ENCODE measurements at regions not wholly inside any gene's neighbourhood (a gene's known extent, or its start where the extent isn't known, plus 50 kb on each side); places are given as distances from the start of the nearest gene placed in this dataset.
A peak's percentile ranks its signal among the peaks of the same experiment; 100 is the strongest.
"Not testable (repeated sequence)": the region's sequence is repeated elsewhere in the genome, so short reads cannot be mapped to it uniquely, and the experiment has no call there.

DNA sequence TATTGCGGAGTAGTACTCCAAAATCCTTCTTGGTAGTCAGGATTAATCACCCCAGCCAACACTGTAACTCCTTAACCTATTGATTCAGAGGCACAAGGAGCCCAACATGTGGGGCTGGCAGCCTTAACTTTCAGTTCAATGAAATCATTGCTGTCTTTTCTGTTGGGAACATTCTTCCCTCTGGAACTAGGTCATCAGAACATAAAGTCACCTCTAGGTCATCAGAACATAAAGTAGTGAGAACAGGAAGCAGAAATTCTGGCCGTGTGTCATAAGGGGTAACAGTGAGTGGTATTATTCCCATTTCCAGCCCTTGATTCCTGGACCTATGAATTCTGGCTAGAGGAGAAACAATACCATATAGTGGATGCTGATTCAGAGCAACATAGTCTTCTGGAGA lies 71.5 kb upstream of the TNIK start:
- FAIRE-seq (no peak), DNase-seq (no peak)
- H3K27me3 ChIP-seq (ENCODE audit: control insufficient read depth in 3 of 3, insufficient read depth in 3 of 3, low read length in 3 of 3): no peaks in the 10 kb centered on the region
- no peak overlapping the region for H3K27ac ChIP-seq (ENCODE audit: low read depth in 1 of 3, low read length in 2 of 3)
- H3K4me3 ChIP-seq (ENCODE audit: low read depth in 1 of 3, low read length in 3 of 3): no peak overlapping the region
- whole genome bisulfite sequencing, 3 donors: 78 to 85% (median 84%) methylated on average over 2 of the region's 2 CpGs
- no peaks in the 10 kb centered on the region for H3K9me3 ChIP-seq (ENCODE audit: control insufficient read depth in 2 of 2, insufficient read depth in 1 of 2, low read depth in 1 of 2, low read length in 1 of 2)
- H3K36me3 ChIP-seq (ENCODE audit: control insufficient read depth in 3 of 3, insufficient read depth in 2 of 3, low read depth in 1 of 3, low read length in 3 of 3): no peaks in the 10 kb centered on the region
- no peaks in the 10 kb centered on the region for H3K4me1 ChIP-seq (ENCODE audit: control insufficient read depth in 3 of 3, insufficient read depth in 2 of 3, low read depth in 1 of 3, low read length in 2 of 3)

DNA sequence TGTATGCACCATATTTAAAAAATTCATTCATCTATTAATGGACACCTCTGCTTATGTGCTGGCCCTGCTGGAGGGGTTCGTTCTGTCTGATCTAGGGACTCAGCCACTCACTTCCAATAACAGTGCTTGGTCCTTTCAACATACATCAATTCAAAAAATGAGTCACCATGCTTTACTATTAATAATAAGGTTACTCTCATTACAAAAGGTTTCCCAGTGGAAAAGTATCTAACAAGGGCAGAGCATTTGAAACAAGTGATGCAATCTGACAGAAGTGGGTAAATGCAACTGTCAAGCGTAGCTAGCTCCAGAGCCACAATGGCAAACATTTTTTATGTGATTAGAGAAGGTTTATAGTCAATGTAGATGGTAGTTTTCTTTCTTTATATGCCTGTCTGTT lies 67.9 kb upstream of the TNIK start:
- WGBS, 3 donors: 94 to 98% (median 96%) methylated on average over 2 of the region's 2 CpGs
- H3K27ac ChIP-seq (ENCODE audit: low read depth in 1 of 3, low read length in 2 of 3): no peak overlapping the region
- H3K4me1 ChIP-seq (ENCODE audit: control insufficient read depth in 3 of 3, insufficient read depth in 2 of 3, low read depth in 1 of 3, low read length in 2 of 3): peaks cover 0 to 8% (median 0%) of the 10 kb centered on the region in 3 donors
- no peaks in the 10 kb centered on the region for H3K36me3 ChIP-seq (ENCODE audit: control insufficient read depth in 3 of 3, insufficient read depth in 2 of 3, low read depth in 1 of 3, low read length in 3 of 3)
- H3K9me3 ChIP-seq (ENCODE audit: control insufficient read depth in 2 of 2, insufficient read depth in 1 of 2, low read depth in 1 of 2, low read length in 1 of 2): no peaks in the 10 kb centered on the region
- no peak overlapping the region for H3K4me3 ChIP-seq (ENCODE audit: low read depth in 1 of 3, low read length in 3 of 3)
- no peaks in the 10 kb centered on the region for H3K27me3 ChIP-seq (ENCODE audit: control insufficient read depth in 3 of 3, insufficient read depth in 3 of 3, low read length in 3 of 3)
- FAIRE-seq: no peak
- no peak for DNase-seq

DNA sequence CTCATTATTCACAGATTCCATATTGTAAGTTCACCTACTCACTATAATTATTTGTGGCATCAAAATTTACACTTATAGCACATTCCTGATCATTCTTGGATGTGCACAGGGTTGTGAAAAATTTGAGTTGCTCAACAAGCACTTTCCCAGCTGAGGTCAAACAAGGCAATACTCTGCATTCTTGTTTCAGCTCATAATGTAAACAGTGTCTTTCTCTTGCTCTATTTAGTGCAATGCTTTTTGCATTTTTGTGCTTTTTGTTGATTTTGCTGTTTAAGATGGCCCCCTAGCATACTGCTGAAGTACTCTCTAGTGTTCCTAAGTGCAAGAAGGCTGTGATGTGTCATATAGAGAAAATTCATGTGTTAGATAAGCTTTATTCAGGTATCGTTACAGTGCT lies 66.7 kb upstream of the TNIK start:
- no peak overlapping the region for H3K27ac ChIP-seq (ENCODE audit: low read depth in 1 of 3, low read length in 2 of 3)
- no peak overlapping the region for H3K4me3 ChIP-seq (ENCODE audit: low read depth in 1 of 3, low read length in 3 of 3)
- H3K4me1 ChIP-seq (ENCODE audit: control insufficient read depth in 3 of 3, insufficient read depth in 2 of 3, low read depth in 1 of 3, low read length in 2 of 3): peaks cover 0 to 8% (median 0%) of the 10 kb centered on the region in 3 donors
- FAIRE-seq (no peak), DNase-seq (no peak)
- no peaks in the 10 kb centered on the region for H3K27me3 ChIP-seq (ENCODE audit: control insufficient read depth in 3 of 3, insufficient read depth in 3 of 3, low read length in 3 of 3)
- 58 to 69% (median 59%) methylated on average over 1 of the region's 1 CpG for WGBS, 3 donors
- no peaks in the 10 kb centered on the region for H3K9me3 ChIP-seq (ENCODE audit: control insufficient read depth in 2 of 2, insufficient read depth in 1 of 2, low read depth in 1 of 2, low read length in 1 of 2)
- H3K36me3 ChIP-seq (ENCODE audit: control insufficient read depth in 3 of 3, insufficient read depth in 2 of 3, low read depth in 1 of 3, low read length in 3 of 3): no peaks in the 10 kb centered on the region

DNA sequence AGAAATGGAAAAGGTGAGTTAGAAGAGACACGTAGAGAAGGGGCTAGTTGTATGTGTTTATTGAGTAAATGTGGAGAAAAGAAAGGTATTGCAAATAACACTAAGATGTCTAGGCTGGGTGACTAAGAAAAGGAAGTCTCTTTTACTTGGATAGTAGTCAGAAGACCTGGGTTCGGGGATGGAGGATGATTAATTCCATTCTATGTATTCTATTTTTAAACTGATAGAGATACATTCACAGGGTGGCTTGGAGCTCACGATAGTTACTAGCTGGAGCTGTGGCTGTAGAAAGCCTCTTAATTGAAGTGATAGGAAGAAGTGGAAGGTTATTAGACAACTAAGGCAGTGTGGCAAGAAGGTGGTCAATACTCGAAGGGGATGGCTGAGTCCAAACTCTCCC lies 65.9 kb upstream of the TNIK start:
- Histone ChIP-seq H3K36me3 (ENCODE audit: control insufficient read depth in 3 of 3, insufficient read depth in 2 of 3, low read depth in 1 of 3, low read length in 3 of 3) (no peaks in the 10 kb centered on the region), H3K4me1 (ENCODE audit: control insufficient read depth in 3 of 3, insufficient read depth in 2 of 3, low read depth in 1 of 3, low read length in 2 of 3) (peaks cover 0 to 8% (median 0%) of the 10 kb centered on the region in 3 donors), H3K27ac (ENCODE audit: low read depth in 1 of 3, low read length in 2 of 3) (no peak overlapping the region), H3K27me3 (ENCODE audit: control insufficient read depth in 3 of 3, insufficient read depth in 3 of 3, low read length in 3 of 3) (no peaks in the 10 kb centered on the region), H3K9me3 (ENCODE audit: control insufficient read depth in 2 of 2, insufficient read depth in 1 of 2, low read depth in 1 of 2, low read length in 1 of 2) (no peaks in the 10 kb centered on the region), H3K4me3 (ENCODE audit: low read depth in 1 of 3, low read length in 3 of 3) (no peak overlapping the region)
- 83 to 93% (median 90%) methylated on average over 4 of the region's 4 CpGs for WGBS, 3 donors
- DNase-seq (no peak), FAIRE-seq (no peak)

DNA sequence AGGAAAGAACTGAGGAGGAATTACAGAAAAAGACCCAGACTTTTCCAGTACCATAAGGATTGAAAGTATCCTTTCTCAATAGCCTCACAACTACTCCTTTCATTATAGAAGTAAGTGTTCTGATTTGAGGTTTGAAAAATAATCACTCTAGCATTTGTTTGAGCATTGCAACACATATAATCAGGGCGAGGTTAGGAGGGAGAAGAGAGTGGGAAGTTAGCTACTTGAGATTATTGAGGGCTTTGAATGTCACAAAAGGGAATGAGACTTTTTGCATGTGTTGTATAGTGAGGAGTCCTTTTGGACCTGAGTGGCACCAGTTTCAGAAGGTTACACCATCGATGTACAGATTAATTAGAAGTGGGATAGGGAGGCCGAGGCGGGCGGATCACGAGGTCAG lies 65.2 kb upstream of the TNIK start:
- Histone ChIP-seq H3K4me1 (ENCODE audit: control insufficient read depth in 3 of 3, insufficient read depth in 2 of 3, low read depth in 1 of 3, low read length in 2 of 3) (peaks cover 0 to 8% (median 0%) of the 10 kb centered on the region in 3 donors), H3K4me3 (ENCODE audit: low read depth in 1 of 3, low read length in 3 of 3) (no peak overlapping the region), H3K9me3 (ENCODE audit: control insufficient read depth in 2 of 2, insufficient read depth in 1 of 2, low read depth in 1 of 2, low read length in 1 of 2) (no peaks in the 10 kb centered on the region), H3K27me3 (ENCODE audit: control insufficient read depth in 3 of 3, insufficient read depth in 3 of 3, low read length in 3 of 3) (no peaks in the 10 kb centered on the region), H3K27ac (ENCODE audit: low read depth in 1 of 3, low read length in 2 of 3) (no peak overlapping the region), H3K36me3 (ENCODE audit: control insufficient read depth in 3 of 3, insufficient read depth in 2 of 3, low read depth in 1 of 3, low read length in 3 of 3) (no peaks in the 10 kb centered on the region)
- 90 to 95% (median 94%) methylated on average over 6 of the region's 6 CpGs for WGBS, 3 donors
- DNase-seq: no peak
- FAIRE-seq: no peak

DNA sequence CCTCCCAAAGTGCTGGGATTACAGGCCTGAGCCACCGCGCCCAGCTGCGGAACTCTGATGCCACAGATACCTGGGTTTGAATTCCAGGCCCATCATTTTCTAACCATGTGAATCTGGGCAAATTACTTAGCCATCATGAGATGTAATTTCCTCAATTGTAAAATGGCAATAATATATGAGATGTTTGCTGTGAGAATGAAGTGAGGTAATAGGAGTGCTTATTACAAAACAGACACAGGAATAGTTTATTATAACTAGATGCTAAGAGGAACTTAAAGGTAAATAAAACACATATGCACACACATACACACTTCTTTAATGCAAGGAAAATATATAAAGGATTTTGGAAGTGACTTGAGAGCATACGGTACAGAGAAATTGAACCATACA lies 64.7 kb upstream of the TNIK start:
- H3K4me1 ChIP-seq (ENCODE audit: control insufficient read depth in 3 of 3, insufficient read depth in 2 of 3, low read depth in 1 of 3, low read length in 2 of 3): peaks cover 0 to 8% (median 0%) of the 10 kb centered on the region in 3 donors
- H3K36me3 ChIP-seq (ENCODE audit: control insufficient read depth in 3 of 3, insufficient read depth in 2 of 3, low read depth in 1 of 3, low read length in 3 of 3): no peaks in the 10 kb centered on the region
- no peak overlapping the region for H3K4me3 ChIP-seq (ENCODE audit: low read depth in 1 of 3, low read length in 3 of 3)
- no peak for DNase-seq
- no peak for FAIRE-seq
- H3K9me3 ChIP-seq (ENCODE audit: control insufficient read depth in 2 of 2, insufficient read depth in 1 of 2, low read depth in 1 of 2, low read length in 1 of 2): no peaks in the 10 kb centered on the region
- no peaks in the 10 kb centered on the region for H3K27me3 ChIP-seq (ENCODE audit: control insufficient read depth in 3 of 3, insufficient read depth in 3 of 3, low read length in 3 of 3)
- H3K27ac ChIP-seq (ENCODE audit: low read depth in 1 of 3, low read length in 2 of 3): no peak overlapping the region
- 97 to 98% (median 97%) methylated on average over 4 of the region's 4 CpGs for WGBS, 3 donors

DNA sequence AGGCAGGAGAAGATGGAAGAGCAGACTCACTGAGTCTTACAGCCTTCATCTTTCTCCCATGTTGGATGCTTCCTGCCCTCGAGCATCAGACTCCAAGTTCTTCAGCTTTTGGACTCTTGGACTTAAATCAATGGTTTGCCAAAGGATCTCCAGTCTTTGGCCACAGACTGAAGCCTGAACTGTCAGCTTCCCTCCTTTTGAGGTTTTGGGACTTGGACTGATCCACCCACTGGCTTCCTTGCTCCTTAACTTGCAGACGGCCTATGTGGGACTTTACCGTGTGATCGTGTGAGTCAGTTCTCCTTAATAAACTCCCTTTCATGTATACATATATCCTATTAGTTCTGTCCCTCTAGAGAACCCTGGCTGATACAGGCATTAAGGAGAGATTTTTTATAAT lies 62.4 kb upstream of the TNIK start:
- Histone ChIP-seq H3K4me3 (ENCODE audit: low read depth in 1 of 3, low read length in 3 of 3) (no peak overlapping the region), H3K36me3 (ENCODE audit: control insufficient read depth in 3 of 3, insufficient read depth in 2 of 3, low read depth in 1 of 3, low read length in 3 of 3) (no peaks in the 10 kb centered on the region), H3K27ac (ENCODE audit: low read depth in 1 of 3, low read length in 2 of 3) (no peak overlapping the region), H3K9me3 (ENCODE audit: control insufficient read depth in 2 of 2, insufficient read depth in 1 of 2, low read depth in 1 of 2, low read length in 1 of 2) (no peaks in the 10 kb centered on the region), H3K4me1 (ENCODE audit: control insufficient read depth in 3 of 3, insufficient read depth in 2 of 3, low read depth in 1 of 3, low read length in 2 of 3) (peaks cover 0 to 8% (median 0%) of the 10 kb centered on the region in 3 donors), H3K27me3 (ENCODE audit: control insufficient read depth in 3 of 3, insufficient read depth in 3 of 3, low read length in 3 of 3) (no peaks in the 10 kb centered on the region)
- DNase-seq (peak in 1 of 2 donors; percentile 16), FAIRE-seq (no peak)
- 86 to 97% (median 93%) methylated on average over 4 of the region's 4 CpGs for WGBS, 3 donors

DNA sequence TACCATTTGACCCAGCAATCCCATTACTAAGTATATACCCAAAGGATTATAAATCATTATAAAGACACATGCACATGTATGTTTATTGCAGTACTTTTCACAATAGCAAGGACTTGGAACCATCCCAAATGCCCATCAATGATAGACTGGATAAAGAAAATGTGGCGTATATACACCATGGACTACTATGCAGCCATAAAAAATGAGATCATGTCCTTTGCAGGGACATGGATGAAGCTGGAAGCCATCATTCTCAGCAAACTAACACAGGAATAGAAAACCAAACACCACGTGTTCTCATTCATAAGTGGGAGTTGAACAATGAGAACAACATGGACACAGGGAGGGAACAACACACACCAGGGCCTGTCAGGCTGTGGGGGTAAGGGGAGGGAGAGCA lies 59.2 kb upstream of the TNIK start:
- not testable (repeated sequence) for DNase-seq; H3K4me3 ChIP-seq (ENCODE audit: low read depth in 1 of 3, low read length in 3 of 3); H3K36me3 ChIP-seq (ENCODE audit: control insufficient read depth in 3 of 3, insufficient read depth in 2 of 3, low read depth in 1 of 3, low read length in 3 of 3); H3K4me1 ChIP-seq (ENCODE audit: control insufficient read depth in 3 of 3, insufficient read depth in 2 of 3, low read depth in 1 of 3, low read length in 2 of 3); H3K9me3 ChIP-seq (ENCODE audit: control insufficient read depth in 2 of 2, insufficient read depth in 1 of 2, low read depth in 1 of 2, low read length in 1 of 2); H3K27me3 ChIP-seq (ENCODE audit: control insufficient read depth in 3 of 3, insufficient read depth in 3 of 3, low read length in 3 of 3); H3K27ac ChIP-seq (ENCODE audit: low read depth in 1 of 3, low read length in 2 of 3); FAIRE-seq
- WGBS, 3 donors: 89 to 98% (median 90%) methylated on average over 2 of the region's 2 CpGs

DNA sequence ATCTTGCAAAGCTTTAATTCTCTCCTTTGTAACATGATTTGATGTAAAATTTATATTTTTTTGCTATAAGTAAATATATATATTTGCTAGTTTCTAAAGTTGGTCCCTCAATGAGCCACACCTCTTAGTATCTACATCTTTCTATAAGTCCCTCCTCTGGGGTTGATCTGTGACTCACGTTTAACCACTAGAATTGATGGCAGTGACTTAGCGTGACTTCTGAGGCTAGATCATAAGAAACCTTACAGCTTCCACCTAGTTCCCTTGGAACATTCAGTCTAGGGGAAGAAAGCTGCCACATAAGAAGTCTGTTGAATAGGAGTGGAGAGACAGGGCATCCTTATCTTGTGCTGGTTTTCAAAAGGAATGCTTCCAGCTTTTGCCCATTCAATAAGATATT lies 56.6 kb upstream of the TNIK start:
- Histone ChIP-seq H3K4me3 (ENCODE audit: low read depth in 1 of 3, low read length in 3 of 3) (no peak overlapping the region), H3K4me1 (ENCODE audit: control insufficient read depth in 3 of 3, insufficient read depth in 2 of 3, low read depth in 1 of 3, low read length in 2 of 3) (peaks cover 0 to 4% (median 0%) of the 10 kb centered on the region in 3 donors), H3K27me3 (ENCODE audit: control insufficient read depth in 3 of 3, insufficient read depth in 3 of 3, low read length in 3 of 3) (no peaks in the 10 kb centered on the region), H3K27ac (ENCODE audit: low read depth in 1 of 3, low read length in 2 of 3) (no peak overlapping the region), H3K9me3 (ENCODE audit: control insufficient read depth in 2 of 2, insufficient read depth in 1 of 2, low read depth in 1 of 2, low read length in 1 of 2) (no peaks in the 10 kb centered on the region), H3K36me3 (ENCODE audit: control insufficient read depth in 3 of 3, insufficient read depth in 2 of 3, low read depth in 1 of 3, low read length in 3 of 3) (no peaks in the 10 kb centered on the region)
- no peak for FAIRE-seq
- no peak for DNase-seq
- WGBS, 3 donors: 75 to 84% (median 78%) methylated on average over 2 of the region's 2 CpGs

Measured in small intestine (tissue), 7 donors.